H9 (cell line): ENCODE measurements at regions not wholly inside any gene's neighbourhood (a gene's known extent, or its start where the extent isn't known, plus 50 kb on each side); places are given as distances from the start of the nearest gene placed in this dataset.

Source experiments
- DNase-seq: peaks from one replicate; pipeline ENCODE4 v3.0.0-alpha.2; 2017
- H2AFZ ChIP-seq: one replicate; pipeline ENCODE4 v1.6.1; 2013; ENCODE audit warnings: mild to moderate bottlenecking, low read length, control low read depth, moderate library complexity
- H2AK5ac ChIP-seq: 2 replicates; pipeline ENCODE4 v1.6.1; 2013; ENCODE audit warnings: low read length, control low read depth, mixed read lengths; ENCODE audit not compliant: insufficient read length
- H2BK120ac ChIP-seq: one replicate; pipeline ENCODE4 v1.6.1; 2013; ENCODE audit warnings: low read depth, mild to moderate bottlenecking, low read length, control low read depth, inconsistent platforms; ENCODE audit not compliant: poor library complexity, severe bottlenecking
- H2BK12ac ChIP-seq: 2 replicates; pipeline ENCODE4 v1.6.1; 2013; ENCODE audit warnings: low read length, control low read depth, mixed read lengths, low read depth; ENCODE audit not compliant: insufficient read length
- H2BK15ac ChIP-seq: 2 replicates; pipeline ENCODE4 v1.6.1; 2013; ENCODE audit warnings: low read depth, low read length, control low read depth
- H2BK20ac ChIP-seq: one replicate; pipeline ENCODE4 v1.6.1; 2013; ENCODE audit warnings: low read depth, mild to moderate bottlenecking, low read length, control low read depth, inconsistent platforms; ENCODE audit not compliant: poor library complexity, severe bottlenecking
- H2BK5ac ChIP-seq: 2 replicates; pipeline ENCODE4 v1.6.1; 2013; ENCODE audit warnings: low read length, control low read depth, mixed read lengths; ENCODE audit not compliant: insufficient read length
- H3K14ac ChIP-seq: 2 replicates; pipeline ENCODE4 v1.6.1; 2013; ENCODE audit warnings: low read length, control low read depth; ENCODE audit not compliant: insufficient read depth
- H3K18ac ChIP-seq: 2 replicates; pipeline ENCODE4 v1.6.1; 2013; ENCODE audit warnings: low read depth, mild to moderate bottlenecking, mixed read lengths, low read length, control low read depth; ENCODE audit not compliant: insufficient read length
- H3K23ac ChIP-seq: 2 replicates; pipeline ENCODE4 v1.6.1; 2013; ENCODE audit warnings: low read length, control low read depth, mixed read lengths, low read depth; ENCODE audit not compliant: insufficient read length
- H3K23me2 ChIP-seq: 2 replicates; pipeline ENCODE4 v1.6.1; 2013; ENCODE audit warnings: low read depth, mild to moderate bottlenecking, mixed read lengths, low read length, control low read depth; ENCODE audit not compliant: insufficient read length, poor library complexity, severe bottlenecking
- H3K27ac ChIP-seq: 2 replicates; pipeline ENCODE4 v1.5.1; 2013; ENCODE audit warnings: low read length, control low read depth, mixed read lengths, low read depth; ENCODE audit not compliant: insufficient read length
- H3K27me3 ChIP-seq: 2 replicates; pipeline ENCODE4 v1.6.1; 2013; ENCODE audit warnings: low read length, control low read depth, inconsistent platforms; ENCODE audit not compliant: insufficient read depth
- H3K4ac ChIP-seq: 2 replicates; pipeline ENCODE4 v1.6.1; 2013; ENCODE audit warnings: low read depth, mild to moderate bottlenecking, control low read depth, inconsistent platforms, low read length, moderate library complexity
- H3K4me1 ChIP-seq: 2 replicates; pipeline ENCODE4 v1.6.1; 2013; ENCODE audit warnings: low read length, control low read depth, inconsistent platforms; ENCODE audit not compliant: insufficient read depth
- H3K4me2 ChIP-seq: 2 replicates; pipeline ENCODE4 v1.6.1; 2013; ENCODE audit warnings: low read length, control low read depth, mixed read lengths; ENCODE audit not compliant: insufficient read length, insufficient read depth
- H3K56ac ChIP-seq: 2 replicates; pipeline ENCODE4 v1.6.1; 2013; ENCODE audit warnings: low read depth, mild to moderate bottlenecking, mixed read lengths, low read length, control low read depth; ENCODE audit not compliant: insufficient read length
- H3K79me1 ChIP-seq: 2 replicates; pipeline ENCODE4 v1.6.1; 2013; ENCODE audit warnings: low read depth, mild to moderate bottlenecking, moderate library complexity, low read length, control low read depth, inconsistent platforms; ENCODE audit not compliant: insufficient read depth, poor library complexity, severe bottlenecking
- H3K79me2 ChIP-seq: 2 replicates; pipeline ENCODE4 v1.6.1; 2013; ENCODE audit warnings: low read length, control low read depth, inconsistent platforms; ENCODE audit not compliant: insufficient read depth
- H3K9ac ChIP-seq: 2 replicates; pipeline ENCODE4 v1.6.1; 2013; ENCODE audit warnings: low read length, control low read depth, mixed read lengths; ENCODE audit not compliant: insufficient read length; ENCODE audit errors: extremely low read depth
- H3K9me3 ChIP-seq: one replicate; pipeline ENCODE4 v1.6.1; 2013; ENCODE audit warnings: low read depth, low read length, inconsistent platforms; ENCODE audit not compliant: control insufficient read depth
- H3T11ph ChIP-seq: one replicate; pipeline ENCODE4 v1.6.1; 2013; ENCODE audit warnings: mild to moderate bottlenecking, low read length, control low read depth, inconsistent platforms
- H4K20me1 ChIP-seq: one replicate; pipeline ENCODE4 v1.6.1; 2013; ENCODE audit not compliant: control insufficient read depth, insufficient read length, insufficient read depth
- H4K5ac ChIP-seq: 2 replicates; pipeline ENCODE4 v1.6.1; 2013; ENCODE audit warnings: low read depth, mild to moderate bottlenecking, mixed read lengths, low read length, control low read depth; ENCODE audit not compliant: insufficient read length
- H4K8ac ChIP-seq: replicated peaks from 2 replicates; pipeline ENCODE4 v1.6.1; 2013; ENCODE audit warnings: low read length, control low read depth, mixed read lengths, low read depth; ENCODE audit not compliant: insufficient read length
- H4K91ac ChIP-seq: 2 replicates; pipeline ENCODE4 v1.6.1; 2013; ENCODE audit warnings: low read depth, mild to moderate bottlenecking, moderate library complexity, mixed read lengths, low read length, control low read depth; ENCODE audit not compliant: insufficient read length
- H3K27ac Mint-ChIP-seq, 3 experiments: 2 replicates in 2 of 3; 3 replicates in 1 of 3; pipeline ENCODE4 v1.8.0; 2020 to 2021; ENCODE audit warnings: mixed read lengths in 3 of 3, mild to moderate bottlenecking in 1 of 3, moderate library complexity in 1 of 3
- H3K27me3 Mint-ChIP-seq: 2 replicates; pipeline ENCODE4 v1.8.0; 2021; ENCODE audit warnings: low read depth, mild to moderate bottlenecking, moderate library complexity, mixed read lengths
- H3K36me3 Mint-ChIP-seq, 3 experiments: 2 replicates in 2 of 3; 3 replicates in 1 of 3; pipeline ENCODE4 v1.8.0; 2020 to 2021; ENCODE audit warnings: low read depth in 3 of 3, mixed read lengths in 3 of 3; ENCODE audit not compliant: insufficient read depth in 1 of 3
- H3K4me1 Mint-ChIP-seq, 2 experiments: 2 replicates each; pipeline ENCODE4 v1.8.0; 2020; ENCODE audit warnings: mixed read lengths in 2 of 2
- H3K4me3 Mint-ChIP-seq, 2 experiments: 2 replicates in 1 of 2; 3 replicates in 1 of 2; pipeline ENCODE4 v1.8.0; 2020 to 2021; ENCODE audit warnings: mild to moderate bottlenecking in 2 of 2, mixed read lengths in 2 of 2, moderate library complexity in 1 of 2
- H3K9me3 Mint-ChIP-seq, 2 experiments: 2 replicates in 1 of 2; 3 replicates in 1 of 2; pipeline ENCODE4 v1.8.0; 2020; ENCODE audit warnings: mild to moderate bottlenecking in 2 of 2, mixed read lengths in 2 of 2, moderate library complexity in 1 of 2
- CTCF ChIP-seq: fragments of 200-600 bp; sonication (generic); conservative IDR thresholded peaks from 3 replicates; pipeline ENCODE4 v1.8.0; 2021; ENCODE audit warnings: antibody characterized with exemption, mild to moderate bottlenecking
- WGBS: extraction: QIAGEN DNeasy Blood & Tissue Kit; methylation state at CpG from one replicate; pipeline ENCODE4 v1.1.7; 2013; ENCODE audit warnings: missing lambda C conversion rate, low lambda C conversion rate, mixed read lengths; ENCODE audit not compliant: insufficient read length; ENCODE audit errors: extremely low coverage; 5-methylcytosine and 5-hydroxymethylcytosine counted together

GRCh38 chr7:68505721-68506120, 1092.6 kb upstream of the AUTS2 start:
- Mint-ChIP-seq H3K36me3 (peaks cover 0 to 9% (median 2%) of the 10 kb centered on the region in 3 experiments; a peak in 2 of 7 replicates), H3K4me1 (peaks cover 22 to 24% of the 10 kb centered on the region in 2 experiments), H3K4me3 (no peak overlapping the region), H3K27me3 (no peaks in the 10 kb centered on the region), H3K27ac (no peak overlapping the region), H3K9me3 (peaks cover 0 to 5% of the 10 kb centered on the region in 2 experiments; a peak in 2 of 5 replicates)
- no peaks in the 10 kb centered on the region for H3K9me3 ChIP-seq
- no peak overlapping the region for H2BK5ac ChIP-seq
- H3K27me3 ChIP-seq, result no peaks in the 10 kb centered on the region
- H3K27ac ChIP-seq, result no peak overlapping the region
- H2AFZ ChIP-seq, result no peak overlapping the region
- H3K23ac ChIP-seq, result no peak overlapping the region
- H3K4ac ChIP-seq, result no peak overlapping the region
- no peak overlapping the region for H3K14ac ChIP-seq
- H3K4me1 ChIP-seq, result 0 out of 2 replicates have a peak, but pooled peaks cover 1% of the 10 kb centered on the region
- no peaks in the 10 kb centered on the region for H3K79me1 ChIP-seq
- H3K18ac ChIP-seq, result no peak overlapping the region
- H2BK12ac ChIP-seq, result no peak overlapping the region
- H3K4me2 ChIP-seq, result no peak overlapping the region
- no peak overlapping the region for H2BK15ac ChIP-seq
- no peak overlapping the region for H2BK20ac ChIP-seq
- no peak overlapping the region for H3K56ac ChIP-seq
- no peak overlapping the region for H3K9ac ChIP-seq
- H4K8ac ChIP-seq, result no peak overlapping the region
- no peak for TF ChIP-seq CTCF
- no peaks in the 10 kb centered on the region for H3K79me2 ChIP-seq
- H4K5ac ChIP-seq, result no peak overlapping the region
- no peak overlapping the region for H2BK120ac ChIP-seq
- DNase-seq, result no peak
- no peak overlapping the region for H2AK5ac ChIP-seq
- H4K20me1 ChIP-seq, result no peaks in the 10 kb centered on the region
- H4K91ac ChIP-seq, result no peak overlapping the region
- no peaks in the 10 kb centered on the region for H3K23me2 ChIP-seq
- no peak overlapping the region for H3T11ph ChIP-seq
- WGBS, result no CpG with 5 or more reads among the region's 4 CpGs
